ENCODE measurements at regions not wholly inside any gene's neighbourhood (a gene's known extent, or its start where the extent isn't known, plus 50 kb on each side); places are given as distances from the start of the nearest gene placed in this dataset.
"Not testable (repeated sequence)": the region's sequence is repeated elsewhere in the genome, so short reads cannot be mapped to it uniquely, and the experiment has no call there.

DNA sequence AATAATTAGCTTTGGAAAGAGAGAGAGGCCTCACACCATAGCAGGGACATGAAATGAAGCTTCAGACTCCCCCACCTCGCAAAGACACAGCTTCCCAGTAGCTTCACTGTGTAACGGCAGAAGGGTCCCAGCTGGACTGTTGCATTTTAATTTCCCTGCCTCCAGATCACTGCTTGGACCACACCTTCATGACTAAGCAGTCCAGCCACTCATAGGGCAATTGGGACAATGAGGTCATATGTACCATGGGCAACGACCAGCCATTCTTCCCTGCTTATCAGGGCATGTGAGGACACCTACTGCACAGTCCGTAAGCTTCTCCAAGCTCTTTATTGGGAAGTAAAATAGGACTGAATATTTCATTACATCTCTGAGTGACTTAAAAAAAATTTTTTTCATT lies 183.0 kb downstream of the MREG start:
- no peak for DNase-seq

DNA sequence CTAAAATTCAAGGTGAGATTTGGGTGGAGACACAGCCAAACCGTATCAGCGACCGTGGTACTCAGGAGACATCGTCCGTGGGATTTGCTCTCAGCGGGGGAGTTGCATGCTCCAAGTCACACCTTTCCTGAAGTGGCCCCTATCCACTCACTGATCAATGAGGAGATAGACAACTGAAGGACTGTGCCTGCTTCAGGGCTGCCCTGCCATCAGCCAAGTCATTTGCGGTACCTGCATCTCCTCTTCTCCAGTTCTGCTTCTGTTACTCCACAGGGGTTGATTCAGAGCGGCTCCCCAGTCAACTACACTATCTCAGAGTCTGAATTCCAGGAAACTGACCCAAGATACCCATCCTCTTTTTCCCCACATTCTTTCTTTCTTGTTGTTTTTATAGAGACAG lies 184.1 kb downstream of the MREG start:
- DNase-seq: no peak

DNA sequence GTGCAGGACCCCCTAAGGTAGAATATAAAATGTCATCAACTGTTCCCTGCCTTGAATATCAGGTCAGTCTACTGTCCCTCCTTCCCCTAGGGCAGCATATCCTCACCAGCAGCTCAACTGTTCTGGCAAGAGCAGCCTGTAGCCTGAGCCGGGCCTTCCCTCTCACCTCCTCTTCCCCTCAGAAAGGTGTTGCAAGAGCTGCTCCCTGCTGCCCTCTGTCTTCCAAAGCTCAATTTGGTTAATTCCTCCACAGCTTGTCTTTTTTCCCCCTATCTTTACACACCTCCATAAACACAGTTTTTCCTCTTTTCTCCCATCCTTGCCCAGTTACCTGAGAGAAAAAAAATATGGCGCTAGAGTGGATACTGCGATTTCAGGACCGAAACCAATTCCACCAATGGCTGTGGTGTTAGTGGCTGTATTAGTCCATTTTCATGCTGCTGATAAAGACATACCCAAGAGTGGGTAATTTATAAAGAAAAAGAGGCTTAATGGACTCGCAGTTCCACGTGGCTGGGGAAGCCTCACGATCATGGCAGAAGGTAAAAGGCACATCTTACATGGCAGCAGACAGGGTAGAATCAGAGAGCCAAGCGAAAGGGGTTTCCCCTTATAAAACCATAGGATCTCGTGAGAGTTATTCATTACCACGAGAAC lies 184.7 kb downstream of the MREG start:
- peak; percentile 38 for DNase-seq

DNA sequence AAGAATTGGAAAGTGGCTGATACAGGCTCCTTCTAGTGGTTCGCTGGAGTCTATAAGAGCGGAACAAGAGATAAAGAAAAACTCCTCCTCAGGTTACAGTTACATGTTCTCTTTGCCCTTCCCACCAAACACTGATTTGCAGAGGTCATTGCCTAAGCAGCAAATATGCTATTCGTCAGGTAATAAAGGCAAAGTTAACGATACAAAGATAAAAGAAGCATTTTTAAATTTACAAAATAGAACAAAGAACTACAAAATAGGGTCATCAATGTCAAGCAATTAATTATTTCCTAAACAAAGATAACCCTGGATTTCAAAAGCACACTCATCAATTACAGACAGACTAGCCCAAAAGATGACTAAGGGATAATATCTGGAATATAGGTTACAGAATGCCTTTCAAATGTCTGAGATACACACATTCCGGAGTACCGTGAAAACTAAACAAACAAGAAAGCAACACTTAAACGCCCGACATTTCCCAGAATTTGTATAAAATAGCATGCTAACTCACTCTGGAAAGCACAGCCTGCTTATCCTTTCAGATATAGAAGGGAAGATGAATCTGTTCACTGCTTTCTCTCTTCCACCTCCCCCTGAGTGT lies 186.4 kb downstream of the MREG start:
- DNase-seq: no peak

DNA sequence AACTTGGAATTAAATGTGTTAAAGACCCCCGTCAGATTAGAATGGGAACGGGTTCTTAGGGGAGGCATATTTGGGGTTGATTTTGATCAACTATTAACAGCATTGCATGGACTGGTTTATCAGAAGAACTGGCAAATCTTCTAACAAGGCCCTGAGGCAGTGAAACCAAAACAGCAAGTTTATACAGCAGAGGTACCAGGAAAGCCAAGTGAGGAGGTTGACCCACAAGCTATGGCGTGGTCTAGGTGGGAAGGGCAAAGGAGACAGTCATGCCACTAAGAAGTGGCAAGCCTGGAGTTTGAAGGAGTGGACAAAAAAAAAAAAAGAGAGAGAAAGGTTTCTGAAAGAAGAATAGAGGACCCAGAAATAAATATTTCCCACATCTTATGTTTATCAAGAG lies 187.0 kb downstream of the MREG start:
- DNase-seq: no peak

DNA sequence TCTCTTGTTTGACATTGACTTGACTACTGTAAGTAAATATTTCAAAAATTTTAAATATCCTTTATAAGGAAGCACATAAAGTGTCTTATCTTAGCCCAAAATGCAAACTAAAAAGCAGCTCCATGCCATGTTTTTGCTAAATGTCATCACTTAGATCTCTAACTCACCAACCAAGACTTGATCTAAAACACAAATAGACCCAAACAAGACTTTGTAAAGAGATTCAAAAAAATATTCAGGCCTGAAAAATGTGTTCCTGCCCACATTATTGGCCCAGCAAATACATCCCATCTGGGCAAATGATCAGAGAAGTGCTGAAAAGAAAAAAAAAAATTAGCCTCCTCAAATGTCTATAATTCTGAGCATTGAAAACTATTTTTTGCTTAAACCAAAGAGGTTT lies 187.6 kb downstream of the MREG start:
- DNase-seq: no peak

DNA sequence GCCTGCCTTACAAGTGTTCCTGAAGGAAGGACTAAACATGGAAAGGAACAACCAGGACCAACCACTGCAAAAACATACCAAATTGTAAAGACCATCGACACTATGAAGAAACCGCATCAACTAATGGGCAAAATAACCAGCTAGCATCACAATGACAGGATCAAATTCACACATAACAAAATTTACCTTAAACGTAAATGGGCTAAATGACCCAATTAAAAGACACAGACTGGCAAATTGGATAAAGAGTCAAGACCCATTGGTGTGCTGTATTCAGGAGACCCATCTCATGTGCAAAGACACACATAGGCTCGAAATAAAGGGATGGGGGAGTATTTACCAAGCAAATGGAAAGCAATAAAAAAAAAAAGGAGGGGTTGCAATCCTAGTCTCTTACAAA lies 192.1 kb downstream of the MREG start:
- not testable (repeated sequence) for DNase-seq

DNA sequence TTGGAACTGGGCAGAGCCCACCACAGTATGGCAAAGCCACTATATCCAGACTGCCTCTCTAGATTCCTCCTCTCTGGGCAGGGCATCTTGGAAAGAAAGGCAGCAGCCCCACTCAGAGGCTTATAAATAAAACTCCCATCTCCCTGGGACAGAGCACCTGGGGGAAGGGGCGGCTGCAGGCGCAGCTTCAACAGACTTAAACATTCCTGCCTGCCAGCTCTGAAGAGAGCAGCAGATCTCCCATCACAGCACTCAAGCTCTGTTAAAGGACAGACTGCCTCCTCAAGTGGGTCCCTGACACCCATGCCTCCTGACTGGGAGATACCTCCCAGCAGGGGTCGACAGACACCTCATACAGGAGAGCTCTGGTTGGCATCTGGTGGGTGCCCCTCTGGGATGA lies 193.6 kb downstream of the MREG start:
- not testable (repeated sequence) for DNase-seq

DNA sequence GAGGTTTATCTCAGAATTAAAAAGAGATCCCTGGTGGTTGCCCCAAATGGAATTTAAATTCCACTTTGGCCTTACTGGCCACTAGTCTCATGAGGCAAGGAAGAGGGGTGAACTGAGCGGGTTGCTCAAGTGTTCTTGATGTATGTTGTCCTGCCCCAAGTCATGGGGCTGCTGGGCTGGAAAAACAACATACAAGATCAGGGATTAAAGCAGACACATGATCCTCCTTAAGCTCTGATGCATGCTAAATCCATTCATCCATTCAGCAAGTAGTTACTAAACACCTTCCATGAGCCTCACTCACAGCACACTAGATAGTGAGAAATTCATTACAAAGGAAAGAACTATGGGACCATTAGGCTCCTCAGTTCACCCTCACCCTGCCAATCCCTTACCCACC lies 196.3 kb downstream of the MREG start:
- no peak for DNase-seq

DNA sequence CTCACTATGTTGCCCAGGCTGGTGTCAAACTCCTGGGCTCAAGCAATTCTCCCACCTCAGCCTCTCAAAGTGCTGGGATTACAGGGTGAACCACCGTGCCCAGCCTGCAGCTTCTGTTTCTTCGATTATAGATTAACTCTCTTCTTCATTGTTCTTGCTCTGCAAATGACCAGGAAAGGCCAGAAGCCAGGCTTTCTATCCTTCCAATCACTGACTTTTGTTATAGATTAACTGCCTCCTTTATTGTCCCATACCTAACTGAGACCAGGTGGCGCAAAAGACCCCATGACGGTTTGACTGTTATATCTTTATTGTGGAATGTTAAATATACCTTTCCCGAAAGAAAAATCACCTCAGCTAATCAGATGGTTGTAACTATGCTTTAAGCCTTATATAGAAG lies 196.9 kb downstream of the MREG start:
- DNase-seq: no peak

DNA sequence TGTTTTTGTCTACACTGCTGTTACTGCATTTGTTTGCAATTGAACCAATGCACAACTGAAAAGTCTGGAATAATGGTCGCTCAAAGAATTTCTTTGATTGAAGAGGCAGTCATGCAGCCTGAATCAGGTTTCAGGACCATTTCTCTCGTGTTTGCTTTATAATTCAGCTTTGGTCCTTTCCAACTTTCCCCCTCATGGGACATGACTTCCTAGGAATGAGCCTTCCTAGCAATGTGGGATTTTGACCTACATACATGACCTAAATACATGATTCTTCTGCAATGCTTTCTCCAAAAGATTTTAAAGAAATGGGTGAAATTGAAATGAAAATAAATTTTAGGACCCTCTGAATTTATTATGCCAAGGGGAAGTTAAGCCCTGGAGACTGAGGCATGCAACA lies 197.4 kb downstream of the MREG start:
- no peak for DNase-seq

DNA sequence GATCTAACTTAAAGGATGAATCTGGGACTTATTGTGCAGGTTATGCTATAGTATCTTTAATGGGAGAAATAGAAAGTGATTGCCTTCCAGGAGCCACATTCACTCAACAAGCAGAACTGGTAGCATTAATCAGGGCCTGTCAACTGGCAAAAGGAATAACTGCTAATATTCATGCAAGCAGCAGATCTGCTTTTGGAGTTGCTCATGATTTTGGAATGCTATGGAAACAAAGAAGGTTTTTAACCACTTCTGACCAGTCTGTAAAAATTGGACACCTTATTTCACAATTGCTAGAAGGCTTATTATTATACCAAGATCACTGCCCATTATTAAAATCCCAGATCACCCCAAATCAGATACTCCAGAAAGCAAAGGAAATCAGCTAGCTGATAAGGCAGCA lies 200.4 kb downstream of the MREG start:
- no peak for DNase-seq

DNA sequence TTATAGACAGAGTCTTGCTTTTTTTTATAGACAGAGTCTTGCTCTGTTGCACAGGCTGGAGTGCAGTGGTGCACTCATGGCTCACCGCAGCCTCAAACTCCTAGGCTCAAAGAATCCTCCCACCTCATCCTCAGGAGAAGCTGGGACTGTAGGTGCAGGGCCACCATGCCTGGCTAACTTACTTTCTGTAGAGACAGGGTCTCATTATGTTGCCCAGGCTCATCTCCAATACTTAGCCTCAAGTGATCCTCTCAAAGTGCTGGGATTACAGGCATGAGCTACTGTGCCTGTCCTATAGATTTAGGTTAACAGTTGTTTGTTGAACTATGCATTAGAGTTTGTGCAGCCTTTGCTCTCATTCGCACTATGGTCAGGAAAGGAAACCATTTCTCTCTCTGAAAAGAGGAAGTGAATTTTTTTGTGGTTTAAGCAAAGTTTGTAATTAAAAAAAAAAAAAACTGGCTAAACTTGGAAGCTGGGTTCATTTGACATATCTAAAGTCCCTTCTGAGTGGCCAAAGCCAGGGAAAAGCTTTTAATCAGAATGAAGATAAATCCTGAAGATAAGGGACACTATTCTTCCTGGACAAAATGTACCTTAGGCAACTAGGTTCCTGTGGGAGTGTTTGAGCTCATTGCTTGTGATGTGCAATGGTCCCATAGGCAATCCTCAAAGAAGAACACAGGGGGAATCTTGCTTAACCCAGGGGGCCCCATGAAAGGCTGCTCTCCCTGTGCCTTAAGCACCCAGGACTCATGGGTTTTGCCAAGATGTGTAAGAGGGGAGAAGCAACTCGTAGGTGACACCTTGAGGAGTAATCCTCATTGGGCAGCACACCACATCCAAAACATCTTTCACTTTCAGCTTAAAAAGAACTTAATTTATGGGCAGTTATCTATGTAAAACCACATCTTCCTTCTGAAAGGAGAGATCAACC lies 201.7 kb downstream of the MREG start:
- no peak for DNase-seq

DNA sequence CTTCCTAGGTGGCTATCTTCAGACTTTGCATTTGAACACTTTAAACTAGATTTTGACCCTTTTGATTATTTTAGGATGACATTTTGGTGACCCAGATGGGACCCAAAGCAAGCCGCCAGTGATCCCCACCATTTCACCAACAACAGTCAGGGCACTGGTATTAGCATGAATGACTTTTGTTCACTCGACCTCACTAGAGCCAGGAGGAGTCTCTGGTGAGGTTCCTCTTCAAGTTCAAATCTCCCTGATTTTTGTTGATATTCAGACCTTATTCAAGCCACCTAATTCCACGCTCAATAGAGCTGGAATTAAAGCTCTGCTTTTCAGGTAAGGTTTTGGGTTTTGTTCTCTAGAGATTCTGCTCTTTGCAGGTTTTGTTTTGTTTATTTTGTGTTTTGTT lies 202.3 kb downstream of the MREG start:
- DNase-seq: no peak

DNA sequence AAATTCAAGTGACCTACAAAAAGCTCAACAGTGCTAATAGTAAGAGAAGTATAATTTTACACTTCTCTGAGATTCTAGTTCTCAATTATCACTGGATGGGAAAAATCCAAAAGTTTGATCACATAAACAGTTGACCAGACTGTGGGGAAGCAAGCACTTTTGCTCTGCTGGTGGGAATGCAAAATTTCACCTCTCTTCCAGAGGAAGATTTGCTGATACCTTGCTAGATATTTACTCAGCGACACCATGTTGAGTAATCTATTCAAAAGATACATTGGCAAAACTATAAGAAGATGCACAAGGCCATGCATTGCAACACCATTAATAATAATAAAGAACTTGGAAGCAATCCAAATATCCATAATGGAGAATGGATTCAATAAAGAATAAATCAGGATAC lies 204.4 kb downstream of the MREG start:
- no peak for DNase-seq

DNA sequence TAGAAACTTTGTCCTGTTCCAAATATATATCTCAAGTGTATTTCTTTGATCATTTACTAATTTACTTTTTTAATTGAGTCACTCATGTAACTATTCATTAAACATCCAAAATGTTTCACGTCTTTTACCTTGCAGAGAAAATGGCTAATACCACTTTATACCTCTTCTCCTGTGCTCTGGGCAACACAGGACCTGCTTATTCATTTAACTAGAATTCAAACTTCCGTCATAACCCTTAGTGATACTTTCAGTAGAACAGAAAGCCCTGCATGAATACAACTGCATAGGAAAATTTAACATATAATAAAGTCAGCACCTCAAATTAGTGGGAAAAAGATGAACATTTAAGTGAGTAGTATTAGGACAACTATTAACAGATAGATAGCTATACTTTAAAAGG lies 205.2 kb downstream of the MREG start:
- no peak for DNase-seq

DNA sequence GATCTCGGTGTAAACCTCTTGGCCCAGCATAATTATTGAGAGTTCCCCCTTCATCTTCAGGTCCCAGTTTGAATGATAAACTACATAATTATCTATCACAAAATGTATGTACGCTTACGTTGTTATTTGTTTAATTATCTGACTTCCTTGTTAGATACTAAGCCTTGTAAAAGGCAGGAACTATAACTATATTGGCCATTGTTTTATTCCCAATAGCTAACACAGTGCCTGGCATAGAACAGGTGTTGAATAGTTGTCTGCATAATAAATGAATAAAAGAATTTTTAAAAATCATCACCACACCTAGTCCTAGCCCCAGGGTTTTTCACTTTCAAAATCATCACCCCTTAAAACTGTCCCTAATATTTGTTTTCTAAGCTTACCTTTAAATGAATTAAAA lies 207.9 kb downstream of the MREG start:
- no peak for DNase-seq

DNA sequence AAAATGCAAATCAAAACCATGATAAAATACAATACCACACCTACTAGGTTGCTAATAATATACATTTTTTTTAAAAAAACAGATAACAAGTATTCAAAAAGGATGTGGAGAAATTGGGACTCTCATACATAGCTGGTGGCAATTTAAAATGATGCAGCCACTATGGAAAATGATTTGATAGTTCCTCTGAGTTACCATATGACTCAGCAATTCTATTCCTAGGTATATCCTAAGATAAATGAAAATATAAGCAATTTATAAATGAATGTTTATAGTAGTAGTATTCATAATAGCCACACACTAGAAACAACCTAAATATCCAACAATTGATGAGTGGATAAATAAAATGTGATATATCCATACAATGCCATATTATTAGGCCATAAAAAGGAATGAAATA lies 210.2 kb downstream of the MREG start:
- DNase-seq: no peak

DNA sequence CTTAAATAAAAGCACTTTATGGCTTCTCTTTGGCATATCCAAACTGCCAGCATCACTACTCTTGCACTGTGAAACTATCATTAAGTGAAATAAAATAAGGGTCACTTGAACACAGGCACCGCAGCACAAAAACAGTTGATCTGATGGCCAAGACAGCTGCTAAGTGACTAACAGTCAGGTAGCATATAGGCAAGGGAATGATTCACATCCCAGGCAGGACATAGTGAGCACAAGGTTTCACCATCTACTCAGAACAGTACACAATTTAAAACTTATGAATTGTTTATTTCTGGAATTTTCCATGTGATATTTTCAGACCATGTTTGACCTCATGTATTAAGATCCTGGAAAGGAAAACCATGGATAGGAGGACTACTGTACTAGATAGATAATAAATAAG lies 214.2 kb downstream of the MREG start:
- no peak for DNase-seq

DNA sequence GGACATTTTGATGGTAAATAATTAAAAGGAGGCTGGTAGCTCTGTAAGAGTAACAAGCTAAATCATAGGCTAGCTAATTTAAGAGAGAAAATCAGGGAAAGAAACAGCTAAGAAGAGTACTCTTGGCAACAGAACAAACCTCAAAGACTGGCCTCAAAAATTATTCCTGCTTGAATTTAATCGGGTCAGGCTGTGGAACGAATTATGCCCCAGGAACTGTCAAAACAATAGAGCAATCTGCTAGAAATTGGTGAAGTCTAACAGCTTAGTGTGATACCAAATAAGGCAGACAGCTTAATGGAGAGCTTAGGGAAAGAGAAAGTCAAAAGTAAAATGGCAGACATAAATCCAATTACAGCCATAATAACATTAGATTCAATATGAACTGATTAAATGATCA lies 215.7 kb downstream of the MREG start:
- DNase-seq: no peak

DNA sequence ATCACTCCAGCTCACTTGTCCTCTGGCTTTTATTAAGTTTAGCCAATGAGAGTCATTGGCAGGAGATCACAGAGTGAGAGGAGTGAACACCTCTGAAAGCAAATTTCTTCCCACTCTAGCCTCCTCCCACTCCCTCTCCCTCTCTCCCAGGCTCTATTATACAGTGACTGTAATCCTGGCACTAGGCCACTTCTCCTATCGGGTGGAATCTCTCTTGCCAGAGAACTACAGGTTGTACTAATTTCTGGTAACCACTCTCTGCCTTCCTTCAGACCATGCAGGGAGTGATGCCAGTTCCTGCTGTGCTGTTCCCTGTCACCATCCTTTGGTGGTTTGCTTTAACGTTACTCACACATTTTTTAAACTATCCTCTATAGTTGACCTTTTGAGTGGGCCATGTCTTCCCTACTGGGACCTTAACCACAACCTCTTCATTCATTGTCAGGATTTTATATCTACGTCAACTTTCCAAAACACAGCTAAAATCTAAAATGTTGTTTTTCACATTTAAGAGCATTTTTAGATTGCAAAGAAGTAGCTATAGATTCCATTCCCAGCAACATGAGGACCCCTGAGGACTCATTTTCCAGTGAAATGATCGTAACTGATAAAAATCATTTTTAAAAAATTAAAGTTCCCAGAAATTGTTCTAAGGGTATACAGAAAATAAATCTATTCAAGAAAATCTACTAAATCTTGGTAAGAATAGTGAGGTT lies 217.1 kb downstream of the MREG start:
- no peak for DNase-seq

DNA sequence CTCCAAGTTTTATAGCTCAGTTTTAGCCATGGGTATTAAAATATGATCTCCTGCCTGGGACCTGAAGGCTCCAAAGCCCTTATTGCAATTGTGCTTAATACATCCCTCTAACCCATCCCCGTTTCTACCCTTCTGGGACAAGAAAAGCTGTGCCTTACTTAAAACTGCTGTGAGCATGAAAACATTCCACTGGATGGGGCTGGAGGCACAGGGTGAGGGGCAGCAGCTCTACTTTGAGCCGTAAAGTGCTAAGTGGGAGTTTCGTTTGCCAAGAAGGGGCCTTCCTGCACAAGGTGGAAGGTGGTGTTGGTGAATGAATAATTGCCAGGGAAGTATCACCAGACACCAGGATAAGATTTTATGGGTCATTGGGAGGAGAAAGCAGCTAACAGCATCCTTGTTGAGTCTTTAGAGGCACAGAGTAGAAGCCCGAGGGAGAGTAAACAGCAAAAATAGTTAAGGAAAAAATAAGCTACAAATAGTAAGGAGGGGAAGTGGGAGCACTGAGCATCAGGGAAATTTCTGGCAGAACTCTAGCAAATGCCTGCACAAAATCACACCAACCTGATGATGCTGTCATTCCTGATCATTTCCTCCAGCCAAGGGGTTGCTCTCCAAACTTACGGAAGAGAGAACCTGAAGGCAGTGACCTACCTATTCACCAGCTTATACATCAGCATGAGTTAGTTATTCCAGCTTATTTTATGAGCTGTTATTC lies 218.4 kb downstream of the MREG start:
- DNase-seq: no peak

Measured in NK-92 treated with Interleukin-12 subunit alpha and Interleukin-12 subunit beta, amount 100 ng/mL, for 24 hours (cell line).